Dendritic cell treated with granulocyte-macrophage colony-stimulating factor and Interleukin-4, amounts not matched to agents 40 ng/mL and 50 ng/mL, for 4 days (primary cell): ENCODE measurements at regions not wholly inside any gene's neighbourhood (a gene's known extent, or its start where the extent isn't known, plus 50 kb on each side); places are given as distances from the start of the nearest gene placed in this dataset.
A peak's percentile ranks its signal among the peaks of the same experiment; 100 is the strongest.
"Not testable (repeated sequence)": the region's sequence is repeated elsewhere in the genome, so short reads cannot be mapped to it uniquely, and the experiment has no call there.

Experiments
- H3K27ac Mint-ChIP-seq: one replicate; pipeline ENCODE4 v1.8.0; 2022; ENCODE audit warnings: mild to moderate bottlenecking, mixed read lengths
- H3K27me3 Mint-ChIP-seq: one replicate; pipeline ENCODE4 v1.8.0; 2022; ENCODE audit warnings: mild to moderate bottlenecking, mixed read lengths
- H3K36me3 Mint-ChIP-seq: one replicate; pipeline ENCODE4 v1.8.0; 2022; ENCODE audit warnings: low read depth, mixed read lengths
- H3K4me1 Mint-ChIP-seq: one replicate; pipeline ENCODE4 v1.8.0; 2022; ENCODE audit warnings: low read depth, mixed read lengths
- H3K4me3 Mint-ChIP-seq: one replicate; pipeline ENCODE4 v1.8.0; 2022; ENCODE audit warnings: mild to moderate bottlenecking, moderate library complexity, mixed read lengths
- H3K9me3 Mint-ChIP-seq: one replicate; pipeline ENCODE4 v1.8.0; 2022; ENCODE audit warnings: mixed read lengths
- intact Hi-C: fragments of 100-400 bp; cut with micrococcal nuclease; formaldehyde crosslinking; loops from one replicate; pipeline ENCODE4 v1.15.0; 2022

DNA sequence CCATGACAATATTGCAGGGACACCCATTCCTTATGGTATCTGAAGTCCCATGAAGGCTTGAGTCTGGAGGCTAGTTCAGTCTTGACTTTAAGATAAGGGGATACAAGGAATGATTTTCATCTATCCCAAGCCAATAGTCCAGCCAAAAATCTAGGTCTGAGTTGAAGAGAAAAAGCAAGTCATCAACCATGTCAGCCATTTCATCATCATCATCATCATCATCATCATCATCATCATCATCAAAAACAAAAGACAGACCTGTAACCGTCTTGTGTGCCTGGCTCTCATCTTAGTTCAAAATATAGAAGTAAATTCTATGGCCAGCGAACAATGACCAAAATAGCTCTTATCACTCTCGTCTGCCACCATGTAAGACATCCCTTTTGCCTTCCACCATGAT, 59.5 kb upstream of the FAM90A26 start:
- intact Hi-C loops, H3K4me3 Mint-ChIP-seq, H3K27me3 Mint-ChIP-seq, H3K9me3 Mint-ChIP-seq, H3K36me3 Mint-ChIP-seq, H3K27ac Mint-ChIP-seq, H3K4me1 Mint-ChIP-seq: not testable (repeated sequence)

DNA sequence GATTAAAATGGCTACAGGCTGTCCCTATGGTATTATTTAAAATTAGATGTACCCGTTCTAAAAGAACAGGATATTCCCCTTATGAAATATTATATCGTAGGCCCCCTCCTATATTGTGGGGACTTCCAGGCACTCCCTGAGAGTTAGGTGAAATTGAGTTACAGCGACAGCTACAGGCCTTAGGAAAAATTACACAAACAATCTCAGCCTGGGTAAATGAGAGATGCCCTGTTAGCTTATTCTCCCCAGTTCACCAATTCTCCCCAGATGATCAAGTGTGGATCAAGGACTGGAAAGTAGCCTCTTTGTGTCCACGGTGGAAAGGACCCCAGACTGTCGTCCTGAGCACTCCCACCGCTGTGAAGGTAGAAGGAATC, 67.1 kb upstream of the FAM90A26 start:
- H3K27me3 Mint-ChIP-seq, intact Hi-C loops, H3K36me3 Mint-ChIP-seq, H3K27ac Mint-ChIP-seq, H3K4me1 Mint-ChIP-seq, H3K9me3 Mint-ChIP-seq, H3K4me3 Mint-ChIP-seq: not testable (repeated sequence)

DNA sequence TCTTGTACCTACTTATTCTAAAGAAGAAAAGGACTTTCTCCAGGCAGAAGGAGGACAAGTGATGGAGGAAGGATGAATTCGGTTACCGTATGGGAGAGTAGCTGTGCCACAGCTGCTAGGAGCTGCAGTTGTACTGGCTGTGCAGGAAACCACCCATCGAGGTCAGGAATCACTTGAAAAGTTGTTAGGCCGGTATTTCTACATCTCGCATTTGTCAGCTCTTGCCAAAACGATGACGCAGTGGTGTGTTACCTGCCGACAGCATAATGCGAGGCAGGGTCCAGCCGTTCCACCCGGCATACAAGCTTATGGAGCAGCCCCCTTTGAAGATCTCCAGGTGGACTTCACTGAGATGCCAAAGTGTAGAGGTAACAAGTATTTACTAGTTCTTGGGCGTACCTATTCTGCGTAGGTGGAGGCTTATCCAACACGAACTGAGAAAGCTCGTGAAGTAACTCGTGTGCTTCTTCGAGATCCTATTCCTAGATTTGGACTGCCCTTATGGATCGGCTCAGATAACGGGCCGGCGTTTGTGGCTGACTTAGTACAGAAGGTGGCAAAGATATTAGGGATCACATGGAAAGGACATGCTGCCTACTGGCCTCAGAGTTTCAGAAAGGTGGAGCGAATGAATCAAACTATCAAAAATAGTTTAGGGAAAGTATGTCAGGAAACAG, 67.6 kb upstream of the FAM90A26 start:
- H3K27ac Mint-ChIP-seq, intact Hi-C loops, H3K4me3 Mint-ChIP-seq, H3K4me1 Mint-ChIP-seq, H3K36me3 Mint-ChIP-seq, H3K9me3 Mint-ChIP-seq, H3K27me3 Mint-ChIP-seq: not testable (repeated sequence)

DNA sequence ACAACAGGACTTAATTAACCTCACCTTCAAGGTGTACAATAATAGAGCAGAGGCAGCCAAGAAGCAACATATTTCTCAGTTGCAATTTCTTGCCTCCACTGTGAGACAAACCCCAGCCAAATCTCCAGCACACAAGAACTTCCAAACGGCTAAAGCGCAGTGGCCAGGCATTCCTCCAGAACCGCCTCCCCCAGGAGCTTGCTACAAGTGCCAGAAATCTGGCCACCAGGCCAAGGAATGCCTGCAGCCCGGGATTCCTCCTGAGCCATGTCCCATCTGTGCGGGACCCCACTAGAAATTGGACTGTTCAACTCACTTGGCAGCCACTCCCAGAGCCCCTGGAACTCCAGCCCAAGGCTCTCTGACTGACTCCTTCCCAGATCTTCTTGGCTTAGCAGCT, 73.9 kb upstream of the FAM90A26 start:
- peaks cover 39% of the 10 kb centered on the region for H3K9me3 Mint-ChIP-seq
- H3K36me3 Mint-ChIP-seq, H3K4me1 Mint-ChIP-seq, H3K4me3 Mint-ChIP-seq, H3K27ac Mint-ChIP-seq, intact Hi-C loops, H3K27me3 Mint-ChIP-seq: not testable (repeated sequence)

DNA sequence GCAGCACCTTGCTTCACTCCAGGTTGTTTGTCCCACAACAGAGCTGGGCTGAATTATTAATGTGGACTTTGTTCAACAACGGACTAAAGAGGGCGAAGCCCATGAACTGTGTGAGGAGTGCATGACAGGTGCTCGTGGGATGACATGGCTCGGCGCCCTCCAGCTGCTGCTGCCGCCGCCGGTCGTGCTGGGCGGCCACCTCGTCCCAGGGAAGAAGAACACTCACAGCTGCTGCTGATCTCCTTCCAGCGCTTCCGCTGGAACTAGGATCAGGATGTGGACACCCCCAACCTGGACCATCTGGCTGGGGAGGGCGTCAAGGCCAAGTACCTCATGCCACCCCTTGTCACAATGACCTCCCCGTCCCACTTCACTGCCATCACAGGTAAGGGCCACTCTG, 91.4 kb upstream of the FAM90A26 start:
- intact Hi-C loops, H3K4me1 Mint-ChIP-seq, H3K36me3 Mint-ChIP-seq, H3K27me3 Mint-ChIP-seq, H3K4me3 Mint-ChIP-seq, H3K27ac Mint-ChIP-seq: not testable (repeated sequence)
- peaks cover 13% of the 10 kb centered on the region for H3K9me3 Mint-ChIP-seq

DNA sequence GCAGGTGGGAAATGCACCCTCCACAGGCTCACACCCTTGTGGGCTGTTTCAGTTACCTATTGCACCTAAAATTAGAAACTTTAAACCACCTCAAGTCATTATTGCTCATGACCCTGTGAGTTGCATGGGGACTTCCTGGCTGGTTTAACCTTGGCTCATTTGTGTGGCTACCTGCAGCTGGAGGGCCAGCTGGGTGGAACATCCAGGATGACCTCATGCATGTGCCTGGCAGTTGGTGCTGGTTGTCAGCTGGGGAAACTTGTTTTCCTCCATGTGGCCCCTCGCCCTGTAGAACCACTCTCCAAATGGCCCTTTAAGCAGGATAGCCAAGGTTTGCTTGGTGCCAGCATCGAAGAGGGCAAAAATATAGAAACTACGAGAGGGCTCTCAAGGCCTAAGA, 93.2 kb upstream of the FAM90A26 start:
- H3K36me3 Mint-ChIP-seq, H3K27ac Mint-ChIP-seq, intact Hi-C loops, H3K4me1 Mint-ChIP-seq, H3K4me3 Mint-ChIP-seq, H3K27me3 Mint-ChIP-seq: not testable (repeated sequence)
- H3K9me3 Mint-ChIP-seq, result peaks cover 13% of the 10 kb centered on the region

DNA sequence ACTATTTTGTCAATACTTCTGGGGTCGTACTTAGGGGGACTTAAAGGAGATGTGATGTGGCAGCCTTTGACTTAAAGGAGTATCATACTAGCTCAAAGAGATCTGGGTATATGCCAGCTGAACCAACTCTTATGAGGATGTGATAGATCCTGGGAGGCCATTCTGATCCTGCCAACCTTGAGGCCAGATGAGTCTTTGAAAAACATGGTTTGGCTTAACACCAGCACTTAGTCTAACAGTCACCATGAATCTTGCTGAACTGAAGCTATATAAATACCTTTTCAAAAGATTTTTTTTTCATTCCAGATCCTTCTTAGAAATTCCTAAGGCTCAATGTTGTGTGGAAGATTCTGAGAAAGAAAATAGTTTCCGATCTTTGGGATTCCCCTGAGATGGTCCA, 93.7 kb upstream of the FAM90A26 start:
- intact Hi-C loops, H3K36me3 Mint-ChIP-seq, H3K27ac Mint-ChIP-seq, H3K4me1 Mint-ChIP-seq, H3K4me3 Mint-ChIP-seq, H3K27me3 Mint-ChIP-seq: not testable (repeated sequence)
- peaks cover 13% of the 10 kb centered on the region for H3K9me3 Mint-ChIP-seq

DNA sequence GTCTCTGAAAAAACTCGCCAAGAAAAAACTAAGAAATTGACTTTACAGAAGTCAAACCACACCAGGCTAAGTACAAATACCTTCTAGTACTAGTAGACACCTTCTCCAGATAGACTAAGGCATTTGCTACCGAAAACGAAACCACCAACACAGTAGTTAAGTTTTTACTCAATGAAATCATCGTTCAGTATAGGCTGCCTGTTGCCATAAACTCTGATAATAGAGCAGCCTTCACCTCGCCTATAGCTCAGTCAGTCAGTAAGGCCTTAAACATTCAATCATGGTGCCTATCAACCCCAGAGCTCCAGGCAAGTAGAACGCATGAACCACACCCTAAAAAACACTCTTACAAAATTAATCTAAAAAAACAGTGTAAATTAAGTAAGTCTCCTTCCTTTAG, 96.8 kb upstream of the FAM90A26 start:
- H3K27me3 Mint-ChIP-seq, H3K4me1 Mint-ChIP-seq, H3K9me3 Mint-ChIP-seq, H3K4me3 Mint-ChIP-seq, H3K36me3 Mint-ChIP-seq, H3K27ac Mint-ChIP-seq, intact Hi-C loops: not testable (repeated sequence)

DNA sequence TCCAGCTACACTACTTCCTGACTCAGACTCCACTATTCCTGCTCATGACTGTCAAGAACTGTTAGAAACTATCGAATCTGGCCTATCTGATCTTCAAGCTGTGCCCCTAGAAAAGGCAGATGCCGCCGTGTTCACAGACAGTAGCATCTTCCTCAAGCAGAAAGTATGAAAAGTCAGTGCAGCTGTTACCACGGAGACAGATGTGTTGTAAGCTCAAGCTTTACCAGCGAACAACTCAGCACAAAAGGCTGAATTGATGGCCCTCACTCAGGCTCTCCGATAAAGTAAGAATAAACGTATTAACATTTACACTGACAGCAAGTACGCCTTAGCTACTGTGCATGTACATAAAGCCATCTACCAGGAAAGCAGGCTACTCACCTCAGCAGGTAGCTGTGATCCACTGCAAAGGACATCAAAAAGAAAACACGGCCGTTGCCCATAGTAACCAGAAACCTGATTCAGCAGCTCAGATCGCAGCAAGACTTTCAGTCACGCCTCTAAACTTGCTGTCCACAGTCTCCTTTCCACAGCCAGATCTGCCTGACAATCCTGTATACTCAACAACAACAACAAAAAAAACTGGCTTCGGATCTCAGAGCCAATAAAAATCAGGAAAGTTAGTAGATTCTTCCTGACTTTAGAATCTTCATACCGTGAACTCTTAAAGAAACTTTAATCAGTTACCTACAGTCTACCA, 97.5 kb upstream of the FAM90A26 start:
- H3K9me3 Mint-ChIP-seq, H3K4me1 Mint-ChIP-seq, H3K27me3 Mint-ChIP-seq, H3K4me3 Mint-ChIP-seq, intact Hi-C loops, H3K36me3 Mint-ChIP-seq, H3K27ac Mint-ChIP-seq: not testable (repeated sequence)

DNA sequence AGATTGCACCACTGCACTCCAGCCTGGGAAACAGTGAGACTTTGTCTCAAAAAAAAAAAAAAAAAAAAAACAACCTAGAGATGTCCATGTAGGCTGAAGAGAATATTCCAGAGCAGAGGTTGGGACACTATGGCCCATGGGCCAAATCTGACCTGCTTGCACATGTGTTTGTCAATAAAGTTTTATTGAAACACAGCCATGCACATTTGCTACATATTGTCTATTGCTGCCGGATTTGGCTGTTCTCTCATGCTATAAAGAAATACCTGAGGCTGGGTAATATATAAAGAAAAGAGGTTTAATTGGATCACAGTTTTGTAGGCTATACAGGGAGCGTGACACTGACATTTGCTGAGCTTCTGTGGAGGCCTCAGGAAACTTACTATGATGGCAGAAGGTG, 102.3 kb upstream of the FAM90A26 start:
- H3K4me1 Mint-ChIP-seq, H3K27ac Mint-ChIP-seq, H3K4me3 Mint-ChIP-seq, intact Hi-C loops, H3K27me3 Mint-ChIP-seq, H3K36me3 Mint-ChIP-seq: not testable (repeated sequence)
- H3K9me3 Mint-ChIP-seq, result peaks cover 31% of the 10 kb centered on the region

DNA sequence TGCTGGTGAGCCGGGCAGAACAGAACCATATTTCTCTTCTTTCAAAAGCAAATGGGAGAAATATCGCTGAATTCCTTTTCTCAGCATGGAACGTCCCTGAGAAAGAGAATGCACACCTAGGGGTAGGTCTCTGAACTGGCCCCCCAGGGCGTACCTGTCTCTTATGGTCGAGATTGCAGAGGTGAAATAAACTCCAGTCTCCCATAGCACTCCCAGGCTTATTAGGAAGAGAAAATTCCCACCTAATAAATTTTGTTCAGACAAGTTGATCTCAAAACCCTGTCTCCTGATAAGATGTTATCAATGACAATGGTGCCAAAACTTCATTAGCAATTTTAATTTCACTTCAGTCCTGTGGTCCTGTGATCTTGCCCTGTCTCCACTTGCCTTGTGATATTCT, 106.6 kb upstream of the FAM90A26 start:
- H3K36me3 Mint-ChIP-seq, H3K4me3 Mint-ChIP-seq: not testable (repeated sequence)

DNA sequence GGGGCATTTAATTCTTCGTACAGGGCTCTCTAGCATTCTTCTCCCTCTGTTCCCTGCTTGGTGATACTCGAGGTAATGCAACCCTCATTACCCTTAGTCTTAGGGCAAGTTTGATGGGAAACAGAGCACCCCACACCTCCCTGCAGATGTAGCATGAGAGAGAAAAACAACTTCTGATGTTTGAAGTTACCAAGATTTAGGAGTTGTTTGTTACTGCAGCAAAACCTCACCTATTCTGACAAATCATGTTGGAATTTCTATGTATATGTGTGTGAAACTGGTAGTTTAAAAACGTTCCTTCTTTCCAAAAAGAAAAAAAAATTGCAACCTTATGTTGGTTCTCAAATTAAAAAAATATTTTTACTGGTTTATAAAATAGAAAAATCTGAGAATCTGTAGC, 145.3 kb upstream of the FAM90A26 start:
- H3K36me3 Mint-ChIP-seq, H3K27ac Mint-ChIP-seq, H3K4me3 Mint-ChIP-seq, intact Hi-C loops, H3K9me3 Mint-ChIP-seq, H3K4me1 Mint-ChIP-seq, H3K27me3 Mint-ChIP-seq: not testable (repeated sequence)

More for the DNA sequence above, 106.6 kb upstream of the FAM90A26 start:
- H3K27me3 Mint-ChIP-seq, H3K27ac Mint-ChIP-seq, intact Hi-C loops, H3K4me1 Mint-ChIP-seq: not testable (repeated sequence)
- peaks cover 41% of the 10 kb centered on the region for H3K9me3 Mint-ChIP-seq

DNA sequence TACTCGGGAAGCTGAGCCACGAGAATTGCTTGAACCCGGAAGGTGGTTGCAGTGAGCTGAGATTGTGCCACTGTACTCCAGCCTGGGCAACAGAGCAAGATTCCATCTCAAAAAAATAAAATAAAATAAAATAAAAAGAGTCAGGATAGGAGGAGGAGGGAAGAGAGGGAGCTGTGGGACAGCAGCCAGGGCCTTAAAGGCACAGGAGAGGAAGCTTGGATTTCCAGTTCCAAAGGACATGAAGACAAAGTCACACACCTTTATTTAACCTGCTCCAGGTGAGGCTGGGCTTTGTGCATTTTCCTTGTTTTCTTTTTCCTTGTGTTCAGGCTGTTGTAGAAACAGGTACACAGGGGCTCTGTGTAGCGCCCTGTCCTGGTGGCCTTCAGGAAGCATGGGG, 138.2 kb upstream of the HMX1 start:
- H3K27me3 Mint-ChIP-seq, H3K9me3 Mint-ChIP-seq, H3K36me3 Mint-ChIP-seq, H3K27ac Mint-ChIP-seq, intact Hi-C loops, H3K4me1 Mint-ChIP-seq, H3K4me3 Mint-ChIP-seq: not testable (repeated sequence)

DNA sequence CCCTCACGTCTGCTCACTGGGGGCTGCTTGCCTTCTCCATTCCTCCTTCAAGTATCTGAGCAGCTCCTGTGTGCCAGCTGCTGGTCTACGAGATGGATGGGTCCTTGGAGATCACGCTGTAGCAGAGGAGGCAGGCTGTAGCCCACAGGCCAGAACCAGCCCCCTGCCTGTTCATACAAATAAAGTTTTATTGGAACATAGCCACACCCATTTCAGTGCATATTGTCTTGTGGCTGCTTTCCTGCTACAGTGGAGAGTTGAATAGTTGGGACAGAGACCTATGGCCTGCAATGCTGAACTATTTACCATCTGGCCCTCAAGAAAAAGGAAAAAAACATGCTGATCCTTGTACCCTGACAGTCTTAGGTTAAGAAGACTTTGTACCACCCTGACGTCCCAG, 136.8 kb upstream of the HMX1 start:
- H3K9me3 Mint-ChIP-seq, H3K4me1 Mint-ChIP-seq, H3K4me3 Mint-ChIP-seq, H3K27me3 Mint-ChIP-seq, intact Hi-C loops, H3K27ac Mint-ChIP-seq, H3K36me3 Mint-ChIP-seq: not testable (repeated sequence)

DNA sequence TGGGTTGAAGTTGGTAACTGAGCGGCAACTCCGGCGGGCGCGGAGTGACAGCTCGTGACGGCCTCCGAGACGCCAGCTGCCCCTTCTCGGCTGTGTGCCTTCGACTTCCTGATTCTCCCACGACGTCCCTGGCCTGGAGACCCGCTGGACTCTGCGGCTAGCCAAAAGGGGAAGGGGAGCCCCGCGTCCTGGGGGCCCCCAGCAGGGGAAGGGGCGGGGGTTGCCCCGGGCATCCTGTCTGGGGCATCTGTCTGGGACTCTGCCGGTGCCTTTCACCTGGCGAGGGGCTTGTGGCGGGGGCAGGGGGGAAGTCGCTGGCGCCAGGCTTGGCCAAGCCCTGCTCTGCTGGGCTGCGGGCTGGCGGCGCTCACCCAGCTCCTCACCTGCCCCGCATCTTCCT, 129.5 kb upstream of the HMX1 start:
- intact Hi-C loops, H3K9me3 Mint-ChIP-seq, H3K4me1 Mint-ChIP-seq, H3K36me3 Mint-ChIP-seq: not testable (repeated sequence)
- peak overlapping the region; percentile 17 for H3K4me3 Mint-ChIP-seq
- H3K27ac Mint-ChIP-seq, result peak overlapping the region; percentile 49
- H3K27me3 Mint-ChIP-seq, result peaks cover 35% of the 10 kb centered on the region
